ENCODE measurements at regions not wholly inside any gene's neighbourhood (a gene's known extent, or its start where the extent isn't known, plus 50 kb on each side); places are given as distances from the start of the nearest gene placed in this dataset.

- TF ChIP-seq EP300 (IDR thresholded peaks at IDR 0.05), result no peak
- TF ChIP-seq POLR2A (IDR thresholded peaks at IDR 0.05), result no peak
- no peak for TF ChIP-seq POLR2AphosphoS5 (IDR thresholded peaks at IDR 0.05)
- no peak for TF ChIP-seq CTCF (IDR thresholded peaks at IDR 0.05)
These were observed 210.6 kb upstream of the CDYL start for GRCh38 chr6:4565301-4566250.

GRCh38 chr6:4564801-4565271 is 211.4 kb upstream of the CDYL start:
- WGBS, 2 donors, result 79 to 84% methylated on average over 6 of the region's 6 CpGs
- Histone ChIP-seq H3K27me3 (no peaks in the 10 kb centered on the region), H3K27ac (peak overlapping the region in 2 of 4 donors; percentile 35 to 69), H3K36me3 (no peaks in the 10 kb centered on the region), H3K4me3 (no peak overlapping the region), H3K4me1 (peaks cover 0 to 11% (median 4%) of the 10 kb centered on the region in 4 donors), H3K9me3 (no peaks in the 10 kb centered on the region)
- intact Hi-C loops (cut with DNase I), result no loop called here
- DNase-seq, result no peak
- TF ChIP-seq CTCF (IDR thresholded peaks at IDR 0.05), result no peak
- TF ChIP-seq POLR2AphosphoS5 (IDR thresholded peaks at IDR 0.05), result no peak
- TF ChIP-seq EP300 (IDR thresholded peaks at IDR 0.05), result no peak
- no peak for TF ChIP-seq POLR2A (IDR thresholded peaks at IDR 0.05)

More at GRCh38 chr6:4565301-4566250, 210.6 kb upstream of the CDYL start:
- WGBS, 2 donors, result 82 to 92% methylated on average over 17 of the region's 17 CpGs
- peaks cover 0 to 11% (median 4%) of the 10 kb centered on the region in 4 donors for H3K4me1 ChIP-seq
- peak overlapping the region in 2 of 4 donors; percentile 35 to 69 for H3K27ac ChIP-seq
- H3K27me3 ChIP-seq, result no peaks in the 10 kb centered on the region
- H3K4me3 ChIP-seq, result no peak overlapping the region
- H3K36me3 ChIP-seq, result no peaks in the 10 kb centered on the region
- intact Hi-C loops (cut with DNase I), result no loop called here
- peaks cover 0 to 1% (median 0%) of the 10 kb centered on the region in 4 donors for H3K9me3 ChIP-seq
- DNase-seq, result no peak

- H3K4me3 ChIP-seq, result no peak overlapping the region
- intact Hi-C loops (cut with DNase I), result no loop called here
- no peak for DNase-seq
- 49 to 95% methylated on average over 4 of the region's 4 CpGs for WGBS, 2 donors
- H3K4me1 ChIP-seq, result peaks cover 0 to 11% (median 4%) of the 10 kb centered on the region in 4 donors
- no peaks in the 10 kb centered on the region for H3K36me3 ChIP-seq
- no peak for TF ChIP-seq POLR2AphosphoS5 (IDR thresholded peaks at IDR 0.05)
- no peak for TF ChIP-seq POLR2A (IDR thresholded peaks at IDR 0.05)
- no peak for TF ChIP-seq EP300 (IDR thresholded peaks at IDR 0.05)
- TF ChIP-seq CTCF (IDR thresholded peaks at IDR 0.05), result no peak
- no peaks in the 10 kb centered on the region for H3K9me3 ChIP-seq
- H3K27ac ChIP-seq, result no peak overlapping the region
- H3K27me3 ChIP-seq, result no peaks in the 10 kb centered on the region
These were observed 212.3 kb upstream of the CDYL start for GRCh38 chr6:4563877-4564276.

- H3K4me3 ChIP-seq, result no peak overlapping the region
- H3K9me3 ChIP-seq, result no peaks in the 10 kb centered on the region
- DNase-seq, result no peak
- no peaks in the 10 kb centered on the region for H3K27me3 ChIP-seq
- no peak for TF ChIP-seq POLR2AphosphoS5 (IDR thresholded peaks at IDR 0.05)
- TF ChIP-seq POLR2A (IDR thresholded peaks at IDR 0.05), result no peak
- TF ChIP-seq EP300 (IDR thresholded peaks at IDR 0.05), result no peak
- TF ChIP-seq CTCF (IDR thresholded peaks at IDR 0.05), result no peak
- H3K27ac ChIP-seq, result no peak overlapping the region
- WGBS, 2 donors, result 81 to 83% methylated on average over 5 of the region's 5 CpGs
- no peaks in the 10 kb centered on the region for H3K36me3 ChIP-seq
- intact Hi-C loops (cut with DNase I), result no loop called here
- H3K4me1 ChIP-seq, result peaks cover 0 to 11% (median 4%) of the 10 kb centered on the region in 4 donors
These were observed 213.0 kb upstream of the CDYL start for GRCh38 chr6:4563156-4563555.

Data from sigmoid colon (tissue), 6 donors.